NCI-H2029 (cell line): ENCODE measurements at regions not wholly inside any gene's neighbourhood (a gene's known extent, or its start where the extent isn't known, plus 50 kb on each side); places are given as distances from the start of the nearest gene placed in this dataset.
A peak's percentile ranks its signal among the peaks of the same experiment; 100 is the strongest.
"Not testable (repeated sequence)": the region's sequence is repeated elsewhere in the genome, so short reads cannot be mapped to it uniquely, and the experiment has no call there.

Source experiments
- DNase-seq: peaks from one replicate; lab custom pipeline; 2025; lab: John Stamatoyannopoulos, UW

- DNase-seq = no peak
Measured at GRCh38 chr2:209305746-209306196, 118.1 kb upstream of the MAP2 start.

DNA sequence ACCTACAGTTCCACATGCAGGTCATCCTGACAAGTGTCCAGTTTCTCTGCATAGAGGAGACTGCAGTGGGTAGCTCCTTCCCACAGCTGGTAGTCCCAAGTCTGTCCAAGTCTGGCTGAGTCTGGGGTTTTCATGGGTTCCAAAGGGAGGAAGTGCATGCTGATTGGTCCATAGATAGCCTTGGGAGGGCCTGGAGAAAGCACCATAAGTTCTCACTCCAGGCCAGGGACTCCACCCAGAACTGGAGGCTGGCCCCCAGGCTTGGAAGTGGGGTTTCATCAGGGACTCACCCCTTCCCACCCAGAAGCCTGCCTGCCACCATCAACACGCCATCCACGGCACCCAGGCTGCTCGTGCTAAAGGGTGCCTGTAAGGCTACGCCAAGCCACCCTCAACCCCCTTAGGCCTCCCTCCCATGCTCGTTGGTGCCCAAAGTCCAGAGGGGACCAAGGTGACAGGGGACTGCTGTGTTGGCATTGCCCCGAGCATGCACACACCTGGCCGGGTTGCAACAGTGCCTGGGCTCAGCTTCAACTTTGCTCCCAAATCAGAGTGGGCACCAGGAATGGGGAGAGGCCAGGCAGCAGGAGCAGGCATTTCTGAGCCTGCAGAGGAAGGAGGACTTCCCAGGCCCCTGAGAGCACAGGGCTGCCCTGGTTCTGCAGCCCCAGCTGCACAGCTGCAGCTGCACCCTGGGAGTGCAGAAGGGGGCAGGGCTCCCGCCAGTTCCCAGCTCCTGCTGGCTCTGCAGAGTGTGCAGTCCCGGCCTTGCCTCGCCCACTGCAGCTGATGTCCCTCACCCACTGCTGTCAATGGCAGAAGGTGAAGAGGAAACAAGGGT is 116.5 kb upstream of the MAP2 start:
- DNase-seq = no peak

DNA sequence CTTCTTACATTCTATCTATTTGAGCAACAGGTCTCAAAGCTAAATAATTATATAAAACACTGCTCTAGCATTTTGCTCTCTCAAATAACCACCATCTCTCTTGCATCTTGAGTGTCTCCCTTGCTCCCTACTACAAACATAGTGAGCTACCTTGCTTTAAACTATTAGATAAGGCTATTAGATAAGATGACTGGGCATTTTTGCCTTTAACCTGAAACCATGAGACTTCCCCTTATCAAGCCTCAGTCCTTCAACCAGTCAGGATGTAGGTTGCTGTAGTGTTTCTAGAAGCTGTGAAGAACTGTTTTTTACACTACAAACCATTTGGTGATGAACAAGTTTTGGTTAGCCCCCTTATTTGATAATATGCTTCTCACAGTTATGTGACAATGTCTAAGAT is 115.4 kb upstream of the MAP2 start:
- DNase-seq = no peak

DNA sequence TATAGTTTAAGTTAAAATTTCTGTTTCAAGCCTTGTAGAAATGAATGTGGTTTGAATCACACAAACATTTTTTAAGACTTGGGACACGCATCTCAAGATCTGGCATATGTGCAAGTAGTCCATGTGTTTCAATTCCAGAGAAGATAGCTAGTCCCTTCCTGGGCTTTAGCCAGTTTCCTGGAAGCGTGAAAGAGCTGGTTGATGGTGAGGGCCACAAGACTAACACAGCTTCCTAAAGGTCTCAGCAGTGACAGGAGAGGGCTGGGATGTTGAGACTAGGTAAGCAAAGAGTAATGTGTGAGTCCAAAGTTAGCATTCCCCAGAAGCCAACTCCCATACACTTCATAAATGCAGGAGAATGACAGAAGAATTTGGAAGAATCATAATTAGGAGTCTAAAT is 111.9 kb upstream of the MAP2 start:
- no peak for DNase-seq

DNA sequence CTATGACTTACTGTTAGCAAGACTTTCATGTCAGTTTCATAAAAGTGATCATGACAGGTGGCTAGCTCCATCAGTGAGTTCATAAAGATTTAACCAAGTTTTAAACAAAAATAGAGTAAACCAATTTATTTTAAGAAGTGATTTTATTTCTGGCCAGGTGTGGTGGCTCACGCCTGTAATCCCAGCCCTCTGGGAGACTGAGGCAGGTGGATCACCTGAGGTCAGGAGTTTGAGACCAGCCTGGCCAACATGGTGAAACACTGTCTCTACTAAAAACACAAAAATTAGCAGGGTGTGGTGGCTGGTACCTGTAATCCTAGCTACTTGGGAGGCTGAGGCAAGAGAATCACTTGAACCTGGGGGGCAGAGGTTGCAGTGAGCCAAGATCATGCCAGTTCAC is 111.4 kb upstream of the MAP2 start:
- not testable (repeated sequence) for DNase-seq

DNA sequence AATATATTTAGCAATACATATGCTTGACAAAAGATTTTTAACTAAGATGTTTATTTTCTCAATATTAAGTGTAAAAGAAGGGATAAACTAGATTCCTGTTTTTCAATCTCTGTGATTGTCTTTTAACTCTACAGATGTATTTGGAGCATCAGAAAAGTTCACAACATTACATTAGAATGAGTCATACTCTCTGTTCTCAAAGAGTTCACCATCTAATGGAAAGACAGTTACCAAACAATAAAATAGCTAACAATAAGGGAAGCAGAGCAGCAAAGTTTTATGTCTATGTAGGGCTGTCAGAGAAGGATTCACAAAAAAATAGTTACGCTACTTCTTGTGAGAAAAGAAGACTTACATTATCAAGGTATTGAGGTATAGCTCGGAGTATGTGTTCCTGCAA is 109.2 kb upstream of the MAP2 start:
- no peak for DNase-seq

DNA sequence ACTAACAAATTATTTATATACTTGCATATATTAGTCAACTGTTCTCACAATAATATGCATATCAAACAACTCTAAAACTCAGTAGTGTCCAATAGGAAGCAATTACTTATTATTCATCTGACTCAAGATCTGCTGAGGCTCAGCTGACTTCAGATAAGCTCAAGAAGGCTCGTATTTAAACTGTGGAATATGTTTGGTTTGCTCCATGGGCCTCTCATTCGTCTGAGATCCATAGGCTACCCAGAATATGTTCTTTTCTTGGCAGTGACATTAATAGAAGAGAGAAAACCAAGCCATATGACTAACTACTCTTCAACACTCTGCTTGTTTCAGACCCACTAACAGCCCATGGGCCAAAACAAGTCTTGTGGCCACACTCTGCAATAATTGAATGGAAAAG is 107.7 kb upstream of the MAP2 start:
- DNase-seq = no peak

DNA sequence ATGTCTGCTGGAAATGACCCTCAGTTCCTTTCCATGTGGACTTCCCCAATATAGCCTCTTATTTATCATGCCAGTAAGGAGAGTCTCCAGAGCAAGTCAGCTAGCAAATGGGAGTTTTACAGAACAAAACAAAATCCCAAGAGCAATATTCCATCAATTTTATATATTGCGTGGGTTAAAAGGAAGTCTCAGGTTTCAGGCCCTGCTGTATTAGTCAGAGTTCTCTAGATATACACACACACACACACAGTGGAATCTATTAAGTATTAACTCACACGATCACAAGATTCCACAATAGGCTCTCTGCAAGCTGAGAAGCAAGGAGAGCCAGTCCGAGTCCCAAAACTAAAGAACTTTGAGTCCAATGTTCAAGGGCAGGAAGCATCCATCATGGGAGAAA is 102.8 kb upstream of the MAP2 start:
- no peak for DNase-seq

DNA sequence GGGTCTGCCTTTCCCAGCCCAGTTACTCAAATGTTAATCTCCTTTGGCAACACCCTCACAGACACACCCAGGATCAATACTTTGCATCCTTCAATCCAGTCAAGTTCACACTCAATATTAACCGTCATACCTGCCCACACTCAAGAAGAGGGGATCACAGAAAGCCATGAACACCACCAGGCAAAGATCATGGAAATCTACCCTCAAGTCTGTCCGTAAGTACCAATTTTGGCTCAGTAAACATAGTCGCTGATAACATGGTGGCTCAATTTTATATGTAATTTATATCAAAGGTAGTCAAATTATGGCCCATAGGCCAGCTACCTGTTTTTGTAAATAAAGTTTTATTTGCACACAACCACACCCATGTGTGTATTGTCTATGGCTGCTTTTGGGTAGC is 102.3 kb upstream of the MAP2 start:
- DNase-seq = no peak

DNA sequence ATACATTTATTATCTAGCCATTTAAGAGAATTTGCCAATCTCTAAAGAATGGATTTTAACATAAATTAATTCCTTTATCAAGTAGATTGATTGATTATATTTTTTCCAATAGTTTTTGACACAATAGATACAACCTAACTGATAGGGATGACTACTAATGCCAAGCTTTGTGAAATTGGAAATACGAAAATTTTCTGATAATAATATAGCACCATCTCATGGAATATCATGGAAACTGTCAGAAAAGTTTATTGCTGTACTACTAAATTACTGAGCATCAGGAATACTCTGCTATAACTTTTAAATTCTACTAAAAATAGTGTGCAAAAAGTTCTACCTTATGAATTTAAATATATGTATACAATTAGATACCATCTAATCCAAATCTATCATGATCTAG is 101.8 kb upstream of the MAP2 start:
- DNase-seq = no peak

GRCh38 chr2:209322905-209323512 is 100.8 kb upstream of the MAP2 start:
- no peak for DNase-seq

- DNase-seq = no peak
Measured at GRCh38 chr2:209323738-209324137, 100.1 kb upstream of the MAP2 start.

DNA sequence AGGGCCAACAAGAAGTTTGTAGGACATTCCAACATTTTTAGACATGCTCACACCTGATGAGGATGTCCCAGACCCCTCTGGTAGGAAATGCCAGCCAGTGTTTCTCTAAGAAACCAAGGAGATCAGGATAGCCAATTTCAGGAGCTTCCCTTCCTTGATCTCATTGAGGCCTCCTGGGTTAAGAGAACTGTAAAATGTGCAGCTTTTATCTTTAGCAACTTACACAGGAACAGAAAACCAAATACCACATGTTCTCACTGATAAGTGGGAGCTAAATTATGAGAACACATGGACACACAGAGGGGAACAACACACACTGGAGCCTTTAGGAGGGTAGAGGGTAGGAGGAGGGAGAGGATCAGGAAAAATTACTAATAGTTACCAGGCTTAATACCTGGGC is 99.6 kb upstream of the MAP2 start:
- DNase-seq = no peak

- DNase-seq = peak; percentile 6
Measured at GRCh38 chr2:209331291-209331844, 92.5 kb upstream of the MAP2 start.

DNA sequence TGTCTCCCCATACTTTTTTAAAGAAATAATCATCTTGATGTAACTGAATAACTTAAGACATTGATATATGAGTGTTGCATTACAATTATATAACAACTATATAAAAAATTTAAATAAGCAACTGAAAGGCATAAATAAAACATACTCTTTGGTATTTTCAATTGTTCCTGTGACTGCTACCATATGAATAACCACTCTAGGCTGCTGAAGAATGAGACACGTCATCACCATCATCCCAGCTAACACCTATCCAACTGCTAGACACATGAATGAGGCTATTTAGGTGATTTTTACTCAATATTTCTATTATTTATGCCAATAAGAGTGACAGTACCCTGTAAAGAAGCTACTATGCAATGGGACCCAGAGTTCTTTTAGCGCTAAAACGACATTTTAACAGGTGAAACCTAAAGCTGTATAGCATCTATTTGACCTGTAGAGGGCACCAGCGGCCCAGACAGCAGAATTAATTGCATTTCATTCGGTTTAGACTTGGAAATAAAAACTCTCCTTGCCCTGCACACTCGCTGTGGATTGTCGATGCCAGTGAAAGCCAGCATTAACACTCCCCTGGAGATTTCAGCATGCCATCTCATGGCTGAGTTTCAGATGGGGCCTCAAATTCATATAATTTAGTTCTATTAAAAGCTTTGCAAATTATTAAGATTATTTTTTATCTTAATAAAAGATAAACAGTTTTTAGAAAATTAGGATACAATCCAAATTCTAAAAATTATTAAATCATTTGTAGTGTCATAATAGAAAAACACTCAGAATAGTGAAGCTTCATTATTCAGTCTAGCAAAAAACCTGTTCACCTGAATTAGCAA is 89.4 kb upstream of the MAP2 start:
- DNase-seq = peak; percentile 74

DNA sequence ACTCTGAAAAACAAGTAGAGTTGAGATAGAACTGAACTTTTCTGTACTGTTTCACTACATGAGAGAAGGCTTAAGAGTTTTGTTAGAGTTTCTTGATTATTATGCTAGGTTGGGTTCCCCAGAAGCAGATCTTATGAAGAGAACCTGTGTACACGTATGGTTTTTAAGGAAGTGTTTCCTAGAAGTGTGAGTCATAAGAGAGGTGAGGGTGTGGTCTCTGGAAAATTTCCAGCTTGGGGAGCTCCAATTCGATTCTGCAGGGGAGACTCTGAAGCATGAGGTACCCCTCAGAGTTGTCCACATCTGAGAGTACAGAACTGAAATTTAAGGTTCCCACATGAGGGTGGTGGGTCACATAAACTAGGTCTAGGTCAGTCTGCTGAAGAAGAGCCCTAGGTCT is 83.3 kb upstream of the MAP2 start:
- DNase-seq = no peak

- no peak for DNase-seq
Measured at GRCh38 chr2:209344349-209344748, 79.5 kb upstream of the MAP2 start.

DNA sequence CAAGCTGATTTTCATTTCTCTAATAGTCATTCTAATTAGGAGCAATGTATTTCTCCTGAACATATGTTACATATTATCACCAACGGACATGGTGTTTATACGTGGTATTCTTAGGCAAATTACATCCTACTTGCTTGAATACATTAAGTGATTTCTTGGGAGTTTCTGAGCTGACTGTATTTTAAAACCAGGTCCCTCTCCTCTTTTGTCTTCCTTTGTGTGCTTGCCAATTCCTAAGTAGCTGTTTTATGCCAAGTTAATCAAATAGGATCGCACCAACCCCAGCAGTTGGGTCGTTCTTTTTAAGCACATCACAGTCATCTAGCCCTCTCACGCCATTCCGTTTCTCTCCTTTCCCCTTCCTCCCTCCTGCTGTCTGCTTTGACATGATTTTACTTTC is 75.4 kb upstream of the MAP2 start:
- DNase-seq = no peak

- DNase-seq = no peak
Measured at GRCh38 chr2:209351636-209352035, 72.2 kb upstream of the MAP2 start.

- DNase-seq = no peak
Measured at GRCh38 chr2:209358992-209359391, 64.9 kb upstream of the MAP2 start.

- DNase-seq = no peak
Measured at GRCh38 chr2:209367075-209367747, 56.6 kb upstream of the MAP2 start.

DNA sequence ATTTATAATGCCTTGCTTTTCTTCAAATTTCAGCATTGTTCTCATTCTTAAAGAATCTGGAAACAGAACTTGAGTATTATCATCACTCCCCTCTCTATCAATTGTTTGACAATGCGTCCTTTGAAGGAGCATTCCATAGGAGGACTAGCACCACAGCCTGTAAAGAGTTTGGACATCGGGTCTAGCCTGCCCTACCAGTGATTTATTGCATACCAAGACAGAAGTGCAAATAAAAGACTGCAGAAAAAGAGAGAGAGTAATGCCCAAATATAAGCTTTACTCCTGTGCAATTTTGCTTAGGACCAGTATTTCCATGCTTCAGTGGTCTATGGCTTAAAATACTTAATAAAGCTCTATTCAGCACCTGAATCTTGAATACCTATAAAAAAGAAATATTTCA is 55.4 kb upstream of the MAP2 start:
- DNase-seq = no peak
